ENCODE measurements at regions not wholly inside any gene's neighbourhood (a gene's known extent, or its start where the extent isn't known, plus 50 kb on each side); places are given as distances from the start of the nearest gene placed in this dataset.

DNA sequence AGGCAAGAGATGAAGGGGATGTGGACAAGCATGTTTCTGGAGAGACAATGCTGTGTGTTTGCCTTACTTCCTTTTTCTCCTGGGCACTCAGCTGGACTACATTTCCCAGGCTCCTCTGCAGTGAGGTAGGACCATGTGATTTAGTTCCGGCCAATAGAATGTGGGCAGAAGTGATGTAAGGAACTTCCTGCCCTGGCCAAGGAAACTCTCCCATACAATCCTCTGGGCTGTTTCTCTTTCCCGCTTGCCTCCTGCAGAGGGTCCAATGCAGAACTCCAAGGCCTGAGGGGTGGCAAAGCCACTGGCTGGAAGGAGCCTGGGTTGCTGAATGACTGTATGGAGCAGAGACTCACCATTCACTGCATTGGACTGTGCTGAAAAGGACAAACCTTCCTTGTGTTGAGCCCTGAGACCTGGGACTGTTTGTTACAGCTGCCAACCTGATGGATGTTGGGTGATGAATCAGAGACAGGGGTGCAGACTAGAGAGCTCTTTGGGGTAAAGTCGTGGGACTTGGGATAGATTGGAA lies 82.7 kb upstream of the SLC6A6 start:
- TF ChIP-seq POLR2A (IDR thresholded peaks at IDR 0.05): no peak
- TF ChIP-seq CTCF (IDR thresholded peaks at IDR 0.05): no peak
- TF ChIP-seq EP300 (IDR thresholded peaks at IDR 0.05): no peak
- WGBS, 3 donors: 72 to 75% (median 74%) methylated on average over 3 of the region's 3 CpGs
- no peaks in the 10 kb centered on the region for H3K9me3 ChIP-seq
- H3K27ac ChIP-seq: no peak overlapping the region
- no peaks in the 10 kb centered on the region for H3K27me3 ChIP-seq
- H3K4me3 ChIP-seq: no peak overlapping the region
- intact Hi-C loops (cut with DNase I): no loop called here
- no peaks in the 10 kb centered on the region for H3K4me1 ChIP-seq (ENCODE audit: insufficient read depth)
- H3K36me3 ChIP-seq: no peaks in the 10 kb centered on the region
- DNase-seq: peak in 1 of 5 donors; percentile 1

DNA sequence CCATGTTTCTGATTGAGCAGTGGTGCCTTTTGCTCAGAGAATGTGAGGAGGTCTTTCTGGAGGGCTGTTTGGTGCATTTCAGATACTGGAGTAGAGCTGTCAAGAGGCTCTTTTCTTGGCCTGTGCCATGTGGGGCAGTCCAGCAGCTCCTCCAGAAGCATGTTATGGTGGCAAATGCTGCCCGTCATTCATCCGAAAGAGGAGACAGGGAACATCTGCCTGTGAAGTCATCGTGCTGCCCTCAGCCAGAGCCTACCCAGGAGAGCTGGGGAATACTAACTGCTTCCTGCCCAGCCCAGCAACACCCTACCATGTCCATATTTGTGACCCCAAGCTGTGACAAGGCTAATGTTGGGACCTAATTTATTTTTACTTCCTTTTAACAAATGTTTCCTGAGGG lies 82.2 kb upstream of the SLC6A6 start:
- WGBS, 3 donors: 98 to 99% (median 99%) methylated on average over 3 of the region's 3 CpGs
- intact Hi-C loops (cut with DNase I): no loop called here
- Histone ChIP-seq H3K36me3 (no peaks in the 10 kb centered on the region), H3K27ac (no peak overlapping the region), H3K4me3 (no peak overlapping the region), H3K27me3 (no peaks in the 10 kb centered on the region), H3K4me1 (ENCODE audit: insufficient read depth) (no peaks in the 10 kb centered on the region), H3K9me3 (no peaks in the 10 kb centered on the region)
- DNase-seq: peak in 1 of 5 donors; percentile 9
- TF ChIP-seq POLR2A (IDR thresholded peaks at IDR 0.05) (no peak), CTCF (IDR thresholded peaks at IDR 0.05) (no peak), EP300 (IDR thresholded peaks at IDR 0.05) (no peak)

- intact Hi-C loops (cut with DNase I): no loop called here
- no peak for TF ChIP-seq CTCF (IDR thresholded peaks at IDR 0.05)
- no peak for TF ChIP-seq POLR2A (IDR thresholded peaks at IDR 0.05)
- no peak for TF ChIP-seq EP300 (IDR thresholded peaks at IDR 0.05)
- no peak overlapping the region for H3K27ac ChIP-seq
- H3K4me1 ChIP-seq (ENCODE audit: insufficient read depth): no peaks in the 10 kb centered on the region
- H3K9me3 ChIP-seq: no peaks in the 10 kb centered on the region
- no peak for DNase-seq
- 83 to 86% (median 83%) methylated on average over 3 of the region's 3 CpGs for WGBS, 3 donors
- no peak overlapping the region for H3K4me3 ChIP-seq
- H3K36me3 ChIP-seq: no peaks in the 10 kb centered on the region
- no peaks in the 10 kb centered on the region for H3K27me3 ChIP-seq
These were observed 80.4 kb upstream of the SLC6A6 start for GRCh38 chr3:14322001-14322400.

- intact Hi-C loops (cut with DNase I): no loop called here
- no peak overlapping the region for H3K27ac ChIP-seq
- peak in 1 of 5 donors; percentile 6 for DNase-seq
- no peaks in the 10 kb centered on the region for H3K4me1 ChIP-seq (ENCODE audit: insufficient read depth)
- no peaks in the 10 kb centered on the region for H3K27me3 ChIP-seq
- H3K9me3 ChIP-seq: no peaks in the 10 kb centered on the region
- no peaks in the 10 kb centered on the region for H3K36me3 ChIP-seq
- no peak for TF ChIP-seq POLR2A (IDR thresholded peaks at IDR 0.05)
- no peak for TF ChIP-seq EP300 (IDR thresholded peaks at IDR 0.05)
- no peak for TF ChIP-seq CTCF (IDR thresholded peaks at IDR 0.05)
- WGBS, 3 donors: 81 to 88% (median 84%) methylated on average over 12 of the region's 12 CpGs
- no peak overlapping the region for H3K4me3 ChIP-seq
These were observed 79.6 kb upstream of the SLC6A6 start for GRCh38 chr3:14322667-14323295.

Measured in ovary (tissue), 7 donors.